HCT116 (cell line): ENCODE measurements at regions not wholly inside any gene's neighbourhood (a gene's known extent, or its start where the extent isn't known, plus 50 kb on each side); places are given as distances from the start of the nearest gene placed in this dataset.

Experiments used
- ATAC-seq: fragments of 200-7000 bp; cut with Tn5 transposase; 2 replicates; pipeline ENCODE4 v1.9.1; 2020; ENCODE audit warnings: mild to moderate bottlenecking, moderate library complexity
- BruUV-seq: library from RNA; stranded (reverse); fragments of 400-500 nt; replicated peaks from 2 replicates; lab custom pipeline; 2021; lab: Mats Ljungman, UMichigan
- CTCF ChIA-PET: fragments of 300-600 bp; sonication (Branson Sonifier 250); formaldehyde crosslinking; loops from one replicate; lab custom pipeline; 2021; ENCODE audit warnings: antibody characterized with exemption; lab: Charles Lee
- POLR2A ChIA-PET: fragments of 300-600, 350-600 bp; sonication (Branson Sonifier 250); formaldehyde crosslinking; loops from one replicate; lab custom pipeline; 2021; ENCODE audit warnings: antibody characterized with exemption; lab: Charles Lee
- RAD21 ChIA-PET, 2 experiments: fragments of 300-600 bp; sonication (Branson Sonifier 250); formaldehyde crosslinking; loops; one replicate each; lab custom pipeline; 2023; ENCODE audit warnings: low total read pairs in 2 of 2; ENCODE audit not compliant: uncharacterized antibody in 2 of 2, unreplicated experiment in 2 of 2, low non-redundant PET in 1 of 2; lab: Charles Lee
- DNase-seq: peaks from one replicate; pipeline ENCODE4 v3.0.0-alpha.2; 2010; ENCODE audit warnings: low read depth, low spot score
- H2AFZ ChIP-seq: fragments of 200-600 bp; shearing (Covaris generic), sonication (generic); 2 replicates; pipeline ENCODE4 v1.6.1; 2017; ENCODE audit warnings: low read depth, mixed run types, mixed read lengths, antibody characterized with exemption, low read length; ENCODE audit not compliant: poor library complexity, severe bottlenecking
- H3K27ac ChIP-seq: 2 replicates; pipeline ENCODE4 v1.5.1; 2012; ENCODE audit warnings: low read depth, low read length
- H3K27me3 ChIP-seq: fragments of 200-600 bp; sonication (generic); 2 replicates; pipeline ENCODE4 v1.6.1; 2016; ENCODE audit warnings: mixed run types, low read length, mixed read lengths; ENCODE audit not compliant: insufficient read depth
- H3K36me3 ChIP-seq, 2 experiments: fragments of 200-500 bp in 1 of 2; fragments of 200-600 bp in 1 of 2; sonication (Bioruptor generic) in 1 of 2; sonication (generic) in 1 of 2; 2 replicates each; pipeline versions ENCODE4 v1.5.1 to v1.6.1; 2014 to 2016; ENCODE audit warnings: low read length in 2 of 2, inconsistent platforms in 1 of 2, mixed read lengths in 1 of 2, mixed run types in 1 of 2; ENCODE audit not compliant: insufficient read depth in 2 of 2, control insufficient read depth in 1 of 2
- H3K4me1 ChIP-seq, 2 experiments: fragments of 200-600 bp in 1 of 2; sonication (generic) in 1 of 2; 2 replicates each; pipeline versions ENCODE4 v1.5.1 to v1.6.1; 2012 to 2017; ENCODE audit warnings: low read length in 2 of 2, inconsistent platforms in 1 of 2, mild to moderate bottlenecking in 1 of 2, mixed read lengths in 1 of 2, mixed run types in 1 of 2, moderate library complexity in 1 of 2; ENCODE audit not compliant: insufficient read depth in 2 of 2, control insufficient read depth in 1 of 2
- H3K4me2 ChIP-seq: fragments of 200-600 bp; sonication (generic); 2 replicates; pipeline ENCODE4 v1.6.1; 2017; ENCODE audit warnings: mixed run types, low read length, mixed read lengths
- H3K4me3 ChIP-seq, 2 experiments: fragments of 200-600 bp in 1 of 2; sonication (generic) in 1 of 2; replicated peaks in 1 of 2; 2 replicates each; pipeline ENCODE4 v1.5.1; 2011 to 2016; ENCODE audit warnings: low read length in 2 of 2, control low read depth in 1 of 2, low read depth in 1 of 2, mild to moderate bottlenecking in 1 of 2, mixed read lengths in 1 of 2, mixed run types in 1 of 2
- H3K79me2 ChIP-seq: fragments of 200-600 bp; sonication (generic); 2 replicates; pipeline ENCODE4 v1.6.1; 2017; ENCODE audit warnings: mild to moderate bottlenecking, mixed run types, low read length, moderate library complexity, mixed read lengths; ENCODE audit not compliant: insufficient read depth
- H3K9ac ChIP-seq: fragments of 200-600 bp; sonication (generic); 2 replicates; pipeline ENCODE4 v1.6.1; 2016; ENCODE audit warnings: low read length, mixed read lengths
- H3K9me2 ChIP-seq: fragments of 200-600 bp; sonication (generic), shearing (Covaris generic); 2 replicates; pipeline ENCODE4 v1.6.1; 2017; ENCODE audit warnings: mixed run types, mild to moderate bottlenecking, moderate library complexity; ENCODE audit not compliant: insufficient read depth
- H3K9me3 ChIP-seq, 2 experiments: fragments of 200-500 bp in 1 of 2; fragments of 200-600 bp in 1 of 2; sonication (Bioruptor generic) in 1 of 2; sonication (generic) in 1 of 2; 2 replicates each; pipeline ENCODE4 v1.6.1; 2014 to 2017; ENCODE audit warnings: low read length in 2 of 2, mixed read lengths in 2 of 2, inconsistent platforms in 1 of 2, low read depth in 1 of 2, mild to moderate bottlenecking in 1 of 2, mixed run types in 1 of 2, moderate library complexity in 1 of 2; ENCODE audit not compliant: control insufficient read depth in 1 of 2, insufficient read depth in 1 of 2
- H4K20me1 ChIP-seq: fragments of 200-600 bp; sonication (generic), shearing (Covaris generic); 2 replicates; pipeline ENCODE4 v1.6.1; 2017; ENCODE audit warnings: mixed run types, mild to moderate bottlenecking, moderate library complexity; ENCODE audit not compliant: insufficient read depth
- CBX3 ChIP-seq: IDR thresholded peaks from 2 replicates; pipeline ENCODE4 v1.6.1; 2012; ENCODE audit warnings: low read depth
- CEBPB ChIP-seq: IDR thresholded peaks from 2 replicates; pipeline ENCODE4 v1.6.1; 2012; ENCODE audit warnings: low read depth
- EGR1 ChIP-seq: IDR thresholded peaks from 2 replicates; pipeline ENCODE4 v1.6.1; 2012; ENCODE audit warnings: low read depth
- ELF1 ChIP-seq: IDR thresholded peaks from 2 replicates; pipeline ENCODE4 v1.6.1; 2012; ENCODE audit warnings: low read depth, borderline replicate concordance
- FOSL1 ChIP-seq: IDR thresholded peaks from 2 replicates; pipeline ENCODE4 v1.6.1; 2012; ENCODE audit warnings: low read depth
- JUND ChIP-seq: IDR thresholded peaks from 2 replicates; pipeline ENCODE4 v1.6.1; 2012
- POLR2A ChIP-seq: IDR thresholded peaks from 2 replicates; pipeline ENCODE4 v1.7.0; 2011; ENCODE audit warnings: borderline replicate concordance; ENCODE audit not compliant: insufficient read depth, insufficient read length; ENCODE audit errors: extremely low read depth
- POLR2AphosphoS5 ChIP-seq: IDR thresholded peaks from 2 replicates; pipeline ENCODE4 v1.6.1; 2011; ENCODE audit warnings: mild to moderate bottlenecking, low read depth, low read length, moderate library complexity
- REST ChIP-seq: IDR thresholded peaks from 2 replicates; pipeline ENCODE4 v1.6.1; 2012; ENCODE audit warnings: low read depth
- SIN3A ChIP-seq: IDR thresholded peaks from 2 replicates; pipeline ENCODE4 v1.6.1; 2012; ENCODE audit warnings: low read depth
- SRF ChIP-seq: IDR thresholded peaks from 2 replicates; pipeline ENCODE4 v1.6.1; 2012; ENCODE audit warnings: low read depth
- TCF7L2 ChIP-seq: IDR thresholded peaks from 2 replicates; pipeline ENCODE4 v1.7.0; 2011; ENCODE audit warnings: borderline replicate concordance, inconsistent platforms; ENCODE audit not compliant: insufficient read depth, insufficient read length; ENCODE audit errors: extremely low read depth
- ZBTB33 ChIP-seq: IDR thresholded peaks from 2 replicates; pipeline ENCODE4 v1.6.1; 2011; ENCODE audit warnings: mild to moderate bottlenecking, low read length, moderate library complexity; ENCODE audit not compliant: insufficient replicate concordance; ENCODE audit errors: extremely low read depth
- ZFX ChIP-seq: fragments of 450-650 bp; IDR thresholded peaks from 2 replicates; pipeline ENCODE4 v1.6.1; 2017
- ZNF274 ChIP-seq: fragments of 200-500 bp; sonication (Bioruptor generic); IDR thresholded peaks from 2 replicates; pipeline ENCODE4 v1.6.1; 2014; ENCODE audit warnings: mild to moderate bottlenecking, low read depth, low read length, inconsistent platforms
- intact Hi-C: fragments of 100-400 bp; cut with micrococcal nuclease; formaldehyde crosslinking; loops from 2 replicates; pipeline ENCODE4 v1.10.0; 2022

GRCh38 chr13:83824120-83824519 is 58.2 kb downstream of the SLITRK1 start:
- no TSS peak for BruUV-seq
- ChIA-PET CTCF (no interaction called here), POLR2A (no interaction called here), RAD21 (no interaction called here)
- ATAC-seq: no peak
- no peak for DNase-seq
- H3K9me2 ChIP-seq: no peaks in the 10 kb centered on the region
- H3K4me2 ChIP-seq: no peak overlapping the region
- peaks cover 0 to 4% of the 10 kb centered on the region in 2 experiments; a peak in 3 of 4 replicates for H3K9me3 ChIP-seq
- H4K20me1 ChIP-seq: no peaks in the 10 kb centered on the region; the same call in 1 of the 2 replicates
- H3K79me2 ChIP-seq: no peaks in the 10 kb centered on the region
- no peaks in the 10 kb centered on the region for H3K36me3 ChIP-seq
- H3K27ac ChIP-seq: no peak overlapping the region
- no peak overlapping the region for H3K9ac ChIP-seq
- no peaks in the 10 kb centered on the region for H3K27me3 ChIP-seq
- H2AFZ ChIP-seq: no peak overlapping the region
- no peak overlapping the region for H3K4me3 ChIP-seq
- intact Hi-C loops: loop anchor here (5.0 kb wide), 1 partner anchor 1377 kb away; no protein-coding TSS in a partner anchor
- no peak for TF ChIP-seq EGR1
- TF ChIP-seq REST: no peak
- TF ChIP-seq POLR2A: no peak
- TF ChIP-seq CEBPB: no peak
- no peak for TF ChIP-seq TCF7L2
- H3K4me1 ChIP-seq: no peaks in the 10 kb centered on the region

GRCh38 chr13:83819611-83820010 is 62.7 kb downstream of the SLITRK1 start:
- no peak overlapping the region for H3K4me2 ChIP-seq
- H2AFZ ChIP-seq: no peak overlapping the region
- RAD21 ChIA-PET: no interaction called here
- H3K79me2 ChIP-seq: no peaks in the 10 kb centered on the region
- no peak overlapping the region for H3K4me3 ChIP-seq
- no peaks in the 10 kb centered on the region for H3K4me1 ChIP-seq
- CTCF ChIA-PET: no interaction called here
- H3K36me3 ChIP-seq: no peaks in the 10 kb centered on the region
- peaks cover 0 to 4% of the 10 kb centered on the region in 2 experiments; a peak in 3 of 4 replicates for H3K9me3 ChIP-seq
- intact Hi-C loops: loop anchor here (5.0 kb wide), 1 partner anchor 1372 kb away; no protein-coding TSS in a partner anchor
- ATAC-seq (no peak), DNase-seq (no peak)
- H3K27ac ChIP-seq: no peak overlapping the region
- H3K9ac ChIP-seq: no peak overlapping the region
- no TSS peak for BruUV-seq
- no peaks in the 10 kb centered on the region for H3K9me2 ChIP-seq
- POLR2A ChIA-PET: no interaction called here
- no peaks in the 10 kb centered on the region for H3K27me3 ChIP-seq
- no peaks in the 10 kb centered on the region for H4K20me1 ChIP-seq
- TF ChIP-seq POLR2AphosphoS5 (no peak), ZFX (no peak), ZNF274 (no peak), SRF (no peak), CBX3 (no peak), FOSL1 (no peak), ZBTB33 (no peak), JUND (no peak), ELF1 (no peak), SIN3A (no peak)
